ENCODE measurements at regions not wholly inside any gene's neighbourhood (a gene's known extent, or its start where the extent isn't known, plus 50 kb on each side); places are given as distances from the start of the nearest gene placed in this dataset.

DNA sequence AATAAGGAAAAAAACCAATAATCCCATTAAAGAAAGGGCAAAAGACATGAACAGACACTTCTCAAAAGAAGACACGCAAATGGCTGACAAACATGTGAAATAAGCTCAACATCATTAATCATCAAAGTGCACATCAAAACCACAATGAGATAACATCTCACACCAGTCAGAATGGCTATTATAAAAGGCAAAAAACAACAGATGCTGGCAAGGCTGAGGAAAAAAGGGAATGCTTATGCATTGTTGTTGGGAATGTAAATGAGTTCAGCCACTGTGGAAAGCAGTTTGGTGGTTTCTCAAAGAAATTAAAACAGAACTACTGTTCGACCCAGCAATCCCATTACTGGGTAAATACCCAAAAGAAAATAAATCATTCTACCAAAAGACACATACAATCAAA, 285.6 kb downstream of the NR4A2 start:
- no peak for TF ChIP-seq POLR2A (IDR thresholded peaks at IDR 0.05)
- TF ChIP-seq, protein P1, sequence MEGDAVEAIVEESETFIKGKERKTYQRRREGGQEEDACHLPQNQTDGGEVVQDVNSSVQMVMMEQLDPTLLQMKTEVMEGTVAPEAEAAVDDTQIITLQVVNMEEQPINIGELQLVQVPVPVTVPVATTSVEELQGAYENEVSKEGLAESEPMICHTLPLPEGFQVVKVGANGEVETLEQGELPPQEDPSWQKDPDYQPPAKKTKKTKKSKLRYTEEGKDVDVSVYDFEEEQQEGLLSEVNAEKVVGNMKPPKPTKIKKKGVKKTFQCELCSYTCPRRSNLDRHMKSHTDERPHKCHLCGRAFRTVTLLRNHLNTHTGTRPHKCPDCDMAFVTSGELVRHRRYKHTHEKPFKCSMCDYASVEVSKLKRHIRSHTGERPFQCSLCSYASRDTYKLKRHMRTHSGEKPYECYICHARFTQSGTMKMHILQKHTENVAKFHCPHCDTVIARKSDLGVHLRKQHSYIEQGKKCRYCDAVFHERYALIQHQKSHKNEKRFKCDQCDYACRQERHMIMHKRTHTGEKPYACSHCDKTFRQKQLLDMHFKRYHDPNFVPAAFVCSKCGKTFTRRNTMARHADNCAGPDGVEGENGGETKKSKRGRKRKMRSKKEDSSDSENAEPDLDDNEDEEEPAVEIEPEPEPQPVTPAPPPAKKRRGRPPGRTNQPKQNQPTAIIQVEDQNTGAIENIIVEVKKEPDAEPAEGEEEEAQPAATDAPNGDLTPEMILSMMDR (IDR thresholded peaks at IDR 0.05): no peak

All from testis (tissue), 2 donors.